Panc1 (cell line): ENCODE measurements at regions not wholly inside any gene's neighbourhood (a gene's known extent, or its start where the extent isn't known, plus 50 kb on each side); places are given as distances from the start of the nearest gene placed in this dataset.
A peak's percentile ranks its signal among the peaks of the same experiment; 100 is the strongest.

Source experiments
- ATAC-seq: fragments of 200-7000 bp; cut with Tn5 transposase; 2 replicates; pipeline ENCODE4 v1.9.1; 2020; ENCODE audit warnings: mild to moderate bottlenecking, moderate library complexity
- BruUV-seq: library from RNA; stranded (reverse); fragments of 400-500 nt; replicated peaks from 2 replicates; lab custom pipeline; 2021; lab: Mats Ljungman, UMichigan
- CTCF ChIA-PET: fragments of 300-600 bp; sonication (Branson Sonifier 250); formaldehyde crosslinking; loops from one replicate; lab custom pipeline; 2022; ENCODE audit warnings: antibody characterized with exemption; lab: Charles Lee
- POLR2A ChIA-PET: fragments of 300-600 bp; sonication (Branson Sonifier 250); formaldehyde crosslinking; loops from one replicate; lab custom pipeline; 2022; ENCODE audit warnings: antibody characterized with exemption; lab: Charles Lee
- DNase-seq: peaks from one replicate; pipeline ENCODE4 v3.0.0-alpha.2; 2010; ENCODE audit warnings: low read depth, low spot score
- H3K27ac ChIP-seq: 2 replicates; pipeline ENCODE4 v1.5.1; 2011; ENCODE audit warnings: mild to moderate bottlenecking, low read length, inconsistent platforms
- H3K27me3 ChIP-seq: fragments of 200-500 bp; sonication (Bioruptor generic); 2 replicates; pipeline ENCODE4 v1.6.0; 2014; ENCODE audit warnings: low read length, inconsistent platforms; ENCODE audit not compliant: control insufficient read depth, insufficient read depth
- H3K36me3 ChIP-seq: fragments of 200-500 bp; sonication (Bioruptor generic); 2 replicates; pipeline ENCODE4 v1.5.1; 2014; ENCODE audit warnings: inconsistent platforms, mild to moderate bottlenecking, low read length, moderate library complexity; ENCODE audit not compliant: control insufficient read depth, insufficient read depth
- H3K4me1 ChIP-seq: 2 replicates; pipeline ENCODE4 v1.5.1; 2011; ENCODE audit warnings: inconsistent platforms, mild to moderate bottlenecking, low read length, moderate library complexity; ENCODE audit not compliant: control insufficient read depth, insufficient read depth
- H3K4me3 ChIP-seq, 2 experiments: 2 replicates each; pipeline ENCODE4 v1.5.1; 2011 to 2012; ENCODE audit warnings: low read depth in 2 of 2, low read length in 2 of 2, mild to moderate bottlenecking in 2 of 2, inconsistent platforms in 1 of 2, moderate library complexity in 1 of 2
- H3K9me3 ChIP-seq: fragments of 200-500 bp; sonication (Bioruptor generic); 2 replicates; pipeline ENCODE4 v1.5.1; 2014; ENCODE audit warnings: low read depth, mild to moderate bottlenecking, inconsistent platforms, low read length, moderate library complexity; ENCODE audit not compliant: control insufficient read depth, insufficient read depth
- CTCF ChIP-seq: fragments of 450-650 bp; IDR thresholded peaks from 2 replicates; pipeline ENCODE4 v1.5.1; 2017; ENCODE audit warnings: mild to moderate bottlenecking
- POLR2AphosphoS5 ChIP-seq: IDR thresholded peaks from 2 replicates; pipeline ENCODE4 v1.6.1; 2012; ENCODE audit warnings: mild to moderate bottlenecking, low read depth, low read length, moderate library complexity
- REST ChIP-seq, 2 experiments: IDR thresholded peaks; 2 replicates each; pipeline ENCODE4 v1.6.1; 2011 to 2012; ENCODE audit warnings: low read depth in 2 of 2, control low read depth in 1 of 2, low read length in 1 of 2, mild to moderate bottlenecking in 1 of 2, moderate library complexity in 1 of 2; ENCODE audit not compliant: insufficient read depth in 1 of 2
- SIN3A ChIP-seq: IDR thresholded peaks from 2 replicates; pipeline ENCODE4 v1.6.1; 2012; ENCODE audit warnings: low read depth, mild to moderate bottlenecking, low read length, moderate library complexity, borderline replicate concordance; ENCODE audit not compliant: insufficient read depth
- TCF7L2 ChIP-seq: IDR thresholded peaks from 2 replicates; pipeline ENCODE4 v1.6.1; 2011; ENCODE audit warnings: mild to moderate bottlenecking, low read depth, low read length, inconsistent platforms
- in situ Hi-C: cut with HindIII; loops from 2 replicates; pipeline ENCODE4 v1.10.0; 2016; ENCODE audit warnings: low sequenced_read_pairs, low pct_unique_long_range_greater_than_20kb
- intact Hi-C: fragments of 100-400 bp; cut with micrococcal nuclease; formaldehyde crosslinking; loops from one replicate; pipeline ENCODE4 v1.10.0; 2022; ENCODE audit not compliant: unreplicated experiment

- H3K27me3 ChIP-seq = no peaks in the 10 kb centered on the region
- TF ChIP-seq POLR2AphosphoS5 = no peak
- BruUV-seq = no TSS peak
- H3K36me3 ChIP-seq = no peaks in the 10 kb centered on the region
- DNase-seq = no peak
- H3K9me3 ChIP-seq = no peaks in the 10 kb centered on the region
- no peak overlapping the region for H3K4me3 ChIP-seq
- intact Hi-C loops = no loop called here
- H3K4me1 ChIP-seq = no peaks in the 10 kb centered on the region
- ChIA-PET POLR2A (no interaction called here), CTCF (no interaction called here)
- no peak for ATAC-seq
- in situ Hi-C loops = no loop called here
- no peak overlapping the region for H3K27ac ChIP-seq
These were observed 71.1 kb upstream of the KCNIP4 start for GRCh38 chr4:22019676-22020075.

- Histone ChIP-seq H3K9me3 (no peaks in the 10 kb centered on the region), H3K27ac (no peak overlapping the region), H3K36me3 (no peaks in the 10 kb centered on the region), H3K4me1 (no peaks in the 10 kb centered on the region), H3K27me3 (no peaks in the 10 kb centered on the region), H3K4me3 (no peak overlapping the region)
- no peak for DNase-seq
- ChIA-PET POLR2A (no interaction called here), CTCF (no interaction called here)
- in situ Hi-C loops = no loop called here
- no peak for TF ChIP-seq SIN3A
- TF ChIP-seq POLR2AphosphoS5 = no peak
- TF ChIP-seq CTCF = no peak
- no peak for TF ChIP-seq TCF7L2
- no peak for TF ChIP-seq REST (IDR thresholded peaks at IDR 0.05; ENCODE audit: insufficient read depth in 1 of 2, low read depth in 2 of 2, low read length in 1 of 2)
- no peak for ATAC-seq
- no TSS peak for BruUV-seq
- intact Hi-C loops = no loop called here
These were observed 65.7 kb upstream of the KCNIP4 start for GRCh38 chr4:22014222-22014741.

- no peak for ATAC-seq
- TF ChIP-seq TCF7L2 (no peak), REST (IDR thresholded peaks at IDR 0.05; ENCODE audit: insufficient read depth in 1 of 2, low read depth in 2 of 2, low read length in 1 of 2) (0 out of 4 replicates have a peak, but pooled peaks of 1 of the 2 experiments have one; percentile 40), CTCF (no peak), POLR2AphosphoS5 (no peak), SIN3A (no peak)
- no peaks in the 10 kb centered on the region for H3K9me3 ChIP-seq
- no peak overlapping the region for H3K27ac ChIP-seq
- intact Hi-C loops (no loop called here), in situ Hi-C loops (no loop called here)
- no peaks in the 10 kb centered on the region for H3K36me3 ChIP-seq
- H3K4me3 ChIP-seq = no peak overlapping the region
- DNase-seq = no peak
- BruUV-seq = no TSS peak
- ChIA-PET CTCF (no interaction called here), POLR2A (no interaction called here)
- H3K4me1 ChIP-seq = no peaks in the 10 kb centered on the region
- H3K27me3 ChIP-seq = no peaks in the 10 kb centered on the region
These were observed 55.3 kb upstream of the KCNIP4 start for GRCh38 chr4:22003878-22004277.
